Lower lobe of right lung (tissue), 2 donors: ENCODE measurements at regions not wholly inside any gene's neighbourhood (a gene's known extent, or its start where the extent isn't known, plus 50 kb on each side); places are given as distances from the start of the nearest gene placed in this dataset.

ENCODE experiments used
- ATAC-seq, 2 donors: fragments of 200-7000 bp; cut with Tn5 transposase; one replicate each; pipeline ENCODE4 v1.9.1; 2020 to 2022; ENCODE audit warnings: mild to moderate bottlenecking in 2 of 2, moderate library complexity in 2 of 2
- DNase-seq: peaks from one replicate; pipeline ENCODE4 v3.0.0-alpha.2; 2020
- H3K27ac ChIP-seq: fragments of 200-600 bp; one replicate; pipeline ENCODE4 v1.8.0; 2022
- H3K27me3 ChIP-seq: fragments of 200-600 bp; one replicate; pipeline ENCODE4 v1.8.0; 2022; ENCODE audit warnings: low read depth
- H3K36me3 ChIP-seq: fragments of 200-600 bp; one replicate; pipeline ENCODE4 v1.8.0; 2022; ENCODE audit warnings: mild to moderate bottlenecking
- H3K4me1 ChIP-seq: fragments of 200-600 bp; one replicate; pipeline ENCODE4 v1.8.0; 2022
- H3K4me3 ChIP-seq: fragments of 200-600 bp; one replicate; pipeline ENCODE4 v1.8.0; 2022; ENCODE audit warnings: mild to moderate bottlenecking
- H3K9me3 ChIP-seq: fragments of 200-600 bp; one replicate; pipeline ENCODE4 v1.8.0; 2022
- CTCF ChIP-seq: fragments of 200-600 bp; IDR thresholded peaks from one replicate; pipeline ENCODE4 v1.8.0; 2022; ENCODE audit warnings: antibody characterized with exemption, mild to moderate bottlenecking
- intact Hi-C: fragments of 100-400 bp; cut with DNase I; formaldehyde crosslinking; loops from one replicate; pipeline ENCODE4 v1.11.0; 2022
- donor health status: DM: no; HTN: yes; CAD: no; lungs with severe emphysema.

GRCh38 chr16:58948244-58948643 lies 214.1 kb upstream of the GOT2 start:
- H3K27ac ChIP-seq: no peak overlapping the region
- intact Hi-C loops: no loop called here
- ATAC-seq (no peak), DNase-seq (no peak)
- peaks cover 5% of the 10 kb centered on the region for H3K9me3 ChIP-seq
- no peak overlapping the region for H3K4me3 ChIP-seq
- no peaks in the 10 kb centered on the region for H3K4me1 ChIP-seq
- H3K27me3 ChIP-seq: no peaks in the 10 kb centered on the region
- TF ChIP-seq CTCF: no peak
- H3K36me3 ChIP-seq: no peaks in the 10 kb centered on the region

GRCh38 chr16:58940609-58941008 lies 206.5 kb upstream of the GOT2 start:
- no peak for ATAC-seq

GRCh38 chr16:58938811-58939210 lies 204.7 kb upstream of the GOT2 start:
- H3K27ac ChIP-seq: no peak overlapping the region
- H3K36me3 ChIP-seq: no peaks in the 10 kb centered on the region
- H3K9me3 ChIP-seq: no peaks in the 10 kb centered on the region
- no peak overlapping the region for H3K4me3 ChIP-seq
- no peak for DNase-seq
- no peak for ATAC-seq
- no peaks in the 10 kb centered on the region for H3K27me3 ChIP-seq
- intact Hi-C loops: no loop called here
- no peaks in the 10 kb centered on the region for H3K4me1 ChIP-seq
- no peak for TF ChIP-seq CTCF

More at GRCh38 chr16:58940609-58941008, 206.5 kb upstream of the GOT2 start:
- intact Hi-C loops: no loop called here
- no peaks in the 10 kb centered on the region for H3K36me3 ChIP-seq
- no peaks in the 10 kb centered on the region for H3K4me1 ChIP-seq
- no peaks in the 10 kb centered on the region for H3K9me3 ChIP-seq
- DNase-seq: no peak
- no peak overlapping the region for H3K4me3 ChIP-seq
- no peak overlapping the region for H3K27ac ChIP-seq
- TF ChIP-seq CTCF: no peak
- no peaks in the 10 kb centered on the region for H3K27me3 ChIP-seq

- no peak for DNase-seq
- H3K4me3 ChIP-seq: no peak overlapping the region
- no peaks in the 10 kb centered on the region for H3K27me3 ChIP-seq
- ATAC-seq: no peak
- intact Hi-C loops: no loop called here
- no peak overlapping the region for H3K27ac ChIP-seq
- TF ChIP-seq CTCF: no peak
- no peaks in the 10 kb centered on the region for H3K36me3 ChIP-seq
- H3K4me1 ChIP-seq: no peaks in the 10 kb centered on the region
- H3K9me3 ChIP-seq: no peaks in the 10 kb centered on the region
These were observed 203.5 kb upstream of the GOT2 start for GRCh38 chr16:58937661-58938060.

- DNase-seq: no peak
- intact Hi-C loops: no loop called here
- no peak for TF ChIP-seq CTCF
These were observed 199.1 kb upstream of the GOT2 start for GRCh38 chr16:58933186-58933585.

GRCh38 chr16:58931436-58931835 lies 197.3 kb upstream of the GOT2 start:
- no peak overlapping the region for H3K27ac ChIP-seq
- intact Hi-C loops: no loop called here
- no peak overlapping the region for H3K4me3 ChIP-seq
- DNase-seq (no peak), ATAC-seq (no peak)
- no peaks in the 10 kb centered on the region for H3K36me3 ChIP-seq
- H3K27me3 ChIP-seq: no peaks in the 10 kb centered on the region
- no peaks in the 10 kb centered on the region for H3K4me1 ChIP-seq
- no peak for TF ChIP-seq CTCF
- no peaks in the 10 kb centered on the region for H3K9me3 ChIP-seq

More at GRCh38 chr16:58933186-58933585, 199.1 kb upstream of the GOT2 start:
- Histone ChIP-seq H3K27me3 (no peaks in the 10 kb centered on the region), H3K4me1 (no peaks in the 10 kb centered on the region), H3K36me3 (no peaks in the 10 kb centered on the region), H3K27ac (no peak overlapping the region), H3K4me3 (no peak overlapping the region), H3K9me3 (no peaks in the 10 kb centered on the region)
- ATAC-seq: no peak
